ENCODE measurements at regions not wholly inside any gene's neighbourhood (a gene's known extent, or its start where the extent isn't known, plus 50 kb on each side); places are given as distances from the start of the nearest gene placed in this dataset.

- no peaks in the 10 kb centered on the region for H3K9me2 ChIP-seq (ENCODE audit: insufficient read depth)
- H3K27me3 ChIP-seq (ENCODE audit: insufficient read depth, low read depth) = no peaks in the 10 kb centered on the region
- DNase-seq = no peak
- no peak overlapping the region for H2AFZ ChIP-seq
- no peak overlapping the region for H3K27ac ChIP-seq
- no peak overlapping the region for H3K4me2 ChIP-seq
- POLR2A ChIA-PET (ENCODE audit: unreplicated experiment) = no interaction called here
- no peaks in the 10 kb centered on the region for H3K79me2 ChIP-seq (ENCODE audit: low read depth)
- no peak overlapping the region for H3K4me3 ChIP-seq
- no peaks in the 10 kb centered on the region for H3F3A ChIP-seq (ENCODE audit: insufficient read depth, low read depth)
- no peaks in the 10 kb centered on the region for H3K4me1 ChIP-seq (replicated peaks; ENCODE audit: insufficient read depth)
- CTCF ChIA-PET = no interaction called here
- intact Hi-C loops (cut with micrococcal nuclease; ENCODE audit: unreplicated experiment) = no loop called here
- no peaks in the 10 kb centered on the region for H4K20me1 ChIP-seq (ENCODE audit: insufficient read depth)
- TF ChIP-seq, protein P1, sequence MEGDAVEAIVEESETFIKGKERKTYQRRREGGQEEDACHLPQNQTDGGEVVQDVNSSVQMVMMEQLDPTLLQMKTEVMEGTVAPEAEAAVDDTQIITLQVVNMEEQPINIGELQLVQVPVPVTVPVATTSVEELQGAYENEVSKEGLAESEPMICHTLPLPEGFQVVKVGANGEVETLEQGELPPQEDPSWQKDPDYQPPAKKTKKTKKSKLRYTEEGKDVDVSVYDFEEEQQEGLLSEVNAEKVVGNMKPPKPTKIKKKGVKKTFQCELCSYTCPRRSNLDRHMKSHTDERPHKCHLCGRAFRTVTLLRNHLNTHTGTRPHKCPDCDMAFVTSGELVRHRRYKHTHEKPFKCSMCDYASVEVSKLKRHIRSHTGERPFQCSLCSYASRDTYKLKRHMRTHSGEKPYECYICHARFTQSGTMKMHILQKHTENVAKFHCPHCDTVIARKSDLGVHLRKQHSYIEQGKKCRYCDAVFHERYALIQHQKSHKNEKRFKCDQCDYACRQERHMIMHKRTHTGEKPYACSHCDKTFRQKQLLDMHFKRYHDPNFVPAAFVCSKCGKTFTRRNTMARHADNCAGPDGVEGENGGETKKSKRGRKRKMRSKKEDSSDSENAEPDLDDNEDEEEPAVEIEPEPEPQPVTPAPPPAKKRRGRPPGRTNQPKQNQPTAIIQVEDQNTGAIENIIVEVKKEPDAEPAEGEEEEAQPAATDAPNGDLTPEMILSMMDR (conservative IDR thresholded peaks at IDR 0.05) = no peak
- TF ChIP-seq EZH2 (IDR thresholded peaks at IDR 0.05; ENCODE audit: low read depth) = no peak
- H3K9me3 ChIP-seq (ENCODE audit: insufficient read depth, low read depth) = no peaks in the 10 kb centered on the region
- no peaks in the 10 kb centered on the region for H3K36me3 ChIP-seq (ENCODE audit: low read depth)
- no TSS peak for BruUV-seq (replicated peaks)
Observed at GRCh38 chr6:1507251-1507650, 102.5 kb upstream of the FOXC1 start.

DNA sequence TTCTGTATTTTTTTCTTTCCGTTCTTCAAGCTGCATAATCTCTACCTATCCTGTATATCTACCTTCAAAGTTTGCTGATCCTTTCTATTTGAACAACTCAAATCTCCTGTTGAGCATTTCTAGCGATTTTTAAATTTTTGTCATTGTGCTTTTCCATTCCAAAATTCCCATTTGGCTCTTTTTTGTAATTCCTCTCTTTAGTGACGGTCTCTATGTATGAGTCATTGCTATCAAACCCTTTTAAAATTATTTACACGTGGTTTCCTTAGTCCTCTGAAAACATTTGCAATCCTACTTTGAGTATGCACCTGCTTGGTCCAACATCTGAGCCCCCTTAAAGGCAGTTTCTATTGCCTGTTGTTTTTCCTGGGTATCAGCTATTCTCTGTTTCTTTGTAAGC is 100.5 kb upstream of the FOXC1 start:
- Histone ChIP-seq H3K27me3 (ENCODE audit: insufficient read depth, low read depth) (no peaks in the 10 kb centered on the region), H3K27ac (no peak overlapping the region), H3K79me2 (ENCODE audit: low read depth) (no peaks in the 10 kb centered on the region), H3K9me3 (ENCODE audit: insufficient read depth, low read depth) (no peaks in the 10 kb centered on the region), H3K4me3 (no peak overlapping the region), H4K20me1 (ENCODE audit: insufficient read depth) (no peaks in the 10 kb centered on the region), H3K4me1 (replicated peaks; ENCODE audit: insufficient read depth) (no peaks in the 10 kb centered on the region), H2AFZ (no peak overlapping the region), H3K9me2 (ENCODE audit: insufficient read depth) (no peaks in the 10 kb centered on the region), H3F3A (ENCODE audit: insufficient read depth, low read depth) (no peaks in the 10 kb centered on the region), H3K36me3 (ENCODE audit: low read depth) (no peaks in the 10 kb centered on the region), H3K4me2 (no peak overlapping the region)
- CTCF ChIA-PET = no interaction called here
- POLR2A ChIA-PET (ENCODE audit: unreplicated experiment) = no interaction called here
- BruUV-seq (replicated peaks) = no TSS peak
- DNase-seq = no peak
- no peak for TF ChIP-seq EZH2 (IDR thresholded peaks at IDR 0.05; ENCODE audit: low read depth)
- TF ChIP-seq, protein P1 (conservative IDR thresholded peaks at IDR 0.05) = no peak
- intact Hi-C loops (cut with micrococcal nuclease; ENCODE audit: unreplicated experiment) = no loop called here

DNA sequence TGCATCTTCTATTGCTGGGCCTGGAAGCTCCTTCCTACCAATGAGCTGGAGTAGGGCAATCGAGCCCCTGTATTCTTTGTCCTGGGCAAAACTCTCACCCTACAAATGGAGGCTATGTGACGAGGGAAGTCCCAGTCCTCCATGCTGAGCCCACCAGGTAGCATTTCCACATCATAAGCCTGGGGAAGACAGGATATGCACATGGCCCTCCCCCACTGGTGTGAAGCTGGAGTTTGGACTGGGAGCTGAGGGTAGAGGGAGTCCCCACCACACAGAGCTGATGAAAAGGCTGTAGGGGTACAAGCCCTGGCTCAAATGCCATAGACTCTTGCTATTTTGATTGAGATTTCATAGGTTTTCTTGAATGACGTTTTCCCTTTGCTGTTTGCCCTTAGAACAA is 99.5 kb upstream of the FOXC1 start:
- no peak overlapping the region for H2AFZ ChIP-seq
- no peaks in the 10 kb centered on the region for H3K4me1 ChIP-seq (replicated peaks; ENCODE audit: insufficient read depth)
- H3K9me3 ChIP-seq (ENCODE audit: insufficient read depth, low read depth) = no peaks in the 10 kb centered on the region
- DNase-seq = no peak
- TF ChIP-seq, protein P1 (conservative IDR thresholded peaks at IDR 0.05) = no peak
- TF ChIP-seq EZH2 (IDR thresholded peaks at IDR 0.05; ENCODE audit: low read depth) = no peak
- H3K9me2 ChIP-seq (ENCODE audit: insufficient read depth) = no peaks in the 10 kb centered on the region
- no peaks in the 10 kb centered on the region for H3K27me3 ChIP-seq (ENCODE audit: insufficient read depth, low read depth)
- intact Hi-C loops (cut with micrococcal nuclease; ENCODE audit: unreplicated experiment) = no loop called here
- H4K20me1 ChIP-seq (ENCODE audit: insufficient read depth) = no peaks in the 10 kb centered on the region
- POLR2A ChIA-PET (ENCODE audit: unreplicated experiment) = no interaction called here
- no peak overlapping the region for H3K27ac ChIP-seq
- no peaks in the 10 kb centered on the region for H3K36me3 ChIP-seq (ENCODE audit: low read depth)
- no TSS peak for BruUV-seq (replicated peaks)
- H3K4me2 ChIP-seq = no peak overlapping the region
- CTCF ChIA-PET = no interaction called here
- no peaks in the 10 kb centered on the region for H3F3A ChIP-seq (ENCODE audit: insufficient read depth, low read depth)
- no peaks in the 10 kb centered on the region for H3K79me2 ChIP-seq (ENCODE audit: low read depth)
- H3K4me3 ChIP-seq = no peak overlapping the region

Measured in PC-9 (cell line).